ENCODE measurements at regions not wholly inside any gene's neighbourhood (a gene's known extent, or its start where the extent isn't known, plus 50 kb on each side); places are given as distances from the start of the nearest gene placed in this dataset.
"Not testable (repeated sequence)": the region's sequence is repeated elsewhere in the genome, so short reads cannot be mapped to it uniquely, and the experiment has no call there.

DNA sequence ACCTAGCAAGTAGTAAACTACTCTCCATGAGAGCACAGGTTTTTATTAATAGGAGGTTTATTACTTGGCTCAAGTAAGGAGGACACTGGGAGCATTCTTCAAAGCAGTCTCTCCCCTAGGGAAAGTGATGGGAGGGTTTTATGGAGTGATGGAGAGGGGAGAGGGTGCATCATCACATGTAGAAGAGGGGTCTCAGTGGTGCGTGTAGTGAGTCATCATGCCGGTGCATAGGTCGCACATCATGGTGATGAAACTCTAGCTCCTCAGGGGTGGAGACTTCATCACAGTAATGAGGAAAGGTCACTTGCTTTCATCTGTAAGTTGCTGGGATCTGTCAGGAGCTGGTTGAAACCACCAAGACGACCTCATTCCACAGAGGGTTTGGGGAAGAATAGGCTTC, 210.8 kb upstream of the UBL3 start:
- Mint-ChIP-seq H3K9me3 (ENCODE audit: unreplicated experiment) (no peaks in the 10 kb centered on the region), H3K4me3 (ENCODE audit: unreplicated experiment) (no peak overlapping the region), H3K36me3 (ENCODE audit: unreplicated experiment) (no peaks in the 10 kb centered on the region), H3K4me1 (ENCODE audit: unreplicated experiment) (no peaks in the 10 kb centered on the region), H3K27me3 (ENCODE audit: unreplicated experiment) (peaks cover 9% of the 10 kb centered on the region), H3K27ac (ENCODE audit: unreplicated experiment) (no peak overlapping the region)
- DNase-seq (ENCODE audit: extremely low spot score, unreplicated experiment) = no peak
- TF ChIP-seq, protein P1, sequence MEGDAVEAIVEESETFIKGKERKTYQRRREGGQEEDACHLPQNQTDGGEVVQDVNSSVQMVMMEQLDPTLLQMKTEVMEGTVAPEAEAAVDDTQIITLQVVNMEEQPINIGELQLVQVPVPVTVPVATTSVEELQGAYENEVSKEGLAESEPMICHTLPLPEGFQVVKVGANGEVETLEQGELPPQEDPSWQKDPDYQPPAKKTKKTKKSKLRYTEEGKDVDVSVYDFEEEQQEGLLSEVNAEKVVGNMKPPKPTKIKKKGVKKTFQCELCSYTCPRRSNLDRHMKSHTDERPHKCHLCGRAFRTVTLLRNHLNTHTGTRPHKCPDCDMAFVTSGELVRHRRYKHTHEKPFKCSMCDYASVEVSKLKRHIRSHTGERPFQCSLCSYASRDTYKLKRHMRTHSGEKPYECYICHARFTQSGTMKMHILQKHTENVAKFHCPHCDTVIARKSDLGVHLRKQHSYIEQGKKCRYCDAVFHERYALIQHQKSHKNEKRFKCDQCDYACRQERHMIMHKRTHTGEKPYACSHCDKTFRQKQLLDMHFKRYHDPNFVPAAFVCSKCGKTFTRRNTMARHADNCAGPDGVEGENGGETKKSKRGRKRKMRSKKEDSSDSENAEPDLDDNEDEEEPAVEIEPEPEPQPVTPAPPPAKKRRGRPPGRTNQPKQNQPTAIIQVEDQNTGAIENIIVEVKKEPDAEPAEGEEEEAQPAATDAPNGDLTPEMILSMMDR (IDR thresholded peaks at IDR 0.05) = no peak

GRCh38 chr13:30058429-30058828, 208.0 kb upstream of the UBL3 start:
- Mint-ChIP-seq H3K27ac (ENCODE audit: unreplicated experiment) (no peak overlapping the region), H3K36me3 (ENCODE audit: unreplicated experiment) (no peaks in the 10 kb centered on the region), H3K4me1 (ENCODE audit: unreplicated experiment) (no peaks in the 10 kb centered on the region), H3K4me3 (ENCODE audit: unreplicated experiment) (no peak overlapping the region), H3K27me3 (ENCODE audit: unreplicated experiment) (peaks cover 9% of the 10 kb centered on the region), H3K9me3 (ENCODE audit: unreplicated experiment) (no peaks in the 10 kb centered on the region)
- no peak for DNase-seq (ENCODE audit: extremely low spot score, unreplicated experiment)
- TF ChIP-seq, protein P1 (IDR thresholded peaks at IDR 0.05) = no peak

DNA sequence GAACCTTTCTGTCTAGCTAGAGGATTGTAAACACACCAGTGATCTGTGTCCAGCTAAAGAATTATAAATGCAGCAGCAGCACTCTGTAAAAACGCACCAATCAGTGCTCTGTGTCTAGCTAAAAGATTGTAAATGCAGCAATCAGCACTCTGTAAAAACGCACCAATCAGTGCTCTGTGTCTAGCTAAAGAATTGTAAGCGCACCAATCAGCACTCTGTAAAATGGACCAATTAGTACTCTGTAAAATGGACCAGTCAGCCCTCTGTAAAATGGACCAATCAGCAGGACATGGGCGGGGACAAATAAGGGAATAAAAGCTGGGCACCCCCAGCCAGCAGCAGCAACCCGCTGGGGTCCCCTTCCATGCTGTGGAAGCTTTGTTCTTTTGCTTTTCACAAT, 204.1 kb upstream of the UBL3 start:
- not testable (repeated sequence) for H3K36me3 Mint-ChIP-seq (ENCODE audit: unreplicated experiment); H3K4me3 Mint-ChIP-seq (ENCODE audit: unreplicated experiment)

DNA sequence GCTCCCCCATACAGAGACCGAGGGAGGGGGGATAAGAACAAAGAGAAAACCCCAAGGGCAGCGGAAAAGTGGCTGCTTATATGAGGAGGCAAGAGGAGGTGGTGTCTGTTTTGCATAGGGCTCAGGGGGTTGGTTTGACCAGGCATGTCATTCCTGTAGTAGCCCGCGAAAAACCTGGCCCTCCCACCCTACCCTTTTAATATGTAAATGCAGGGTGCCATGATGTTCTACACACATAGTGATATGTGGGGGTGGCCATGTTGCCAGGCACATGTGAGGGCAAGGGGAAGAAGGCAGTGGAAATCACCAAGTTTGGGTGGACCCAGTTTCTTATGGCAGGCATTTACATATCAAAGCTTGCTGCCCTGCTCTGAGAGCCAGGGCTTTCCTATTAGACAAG, 203.5 kb upstream of the UBL3 start:
- Mint-ChIP-seq H3K4me3 (ENCODE audit: unreplicated experiment) (no peak overlapping the region), H3K27ac (ENCODE audit: unreplicated experiment) (no peak overlapping the region), H3K27me3 (ENCODE audit: unreplicated experiment) (peaks cover 6% of the 10 kb centered on the region), H3K36me3 (ENCODE audit: unreplicated experiment) (no peaks in the 10 kb centered on the region), H3K9me3 (ENCODE audit: unreplicated experiment) (no peaks in the 10 kb centered on the region), H3K4me1 (ENCODE audit: unreplicated experiment) (no peaks in the 10 kb centered on the region)
- DNase-seq (ENCODE audit: extremely low spot score, unreplicated experiment) = no peak
- TF ChIP-seq, protein P1 (IDR thresholded peaks at IDR 0.05) = no peak

More for the DNA sequence above, 204.1 kb upstream of the UBL3 start:
- H3K9me3 Mint-ChIP-seq (ENCODE audit: unreplicated experiment); DNase-seq (ENCODE audit: extremely low spot score, unreplicated experiment); H3K27me3 Mint-ChIP-seq (ENCODE audit: unreplicated experiment); H3K4me1 Mint-ChIP-seq (ENCODE audit: unreplicated experiment); H3K27ac Mint-ChIP-seq (ENCODE audit: unreplicated experiment): not testable (repeated sequence)

DNA sequence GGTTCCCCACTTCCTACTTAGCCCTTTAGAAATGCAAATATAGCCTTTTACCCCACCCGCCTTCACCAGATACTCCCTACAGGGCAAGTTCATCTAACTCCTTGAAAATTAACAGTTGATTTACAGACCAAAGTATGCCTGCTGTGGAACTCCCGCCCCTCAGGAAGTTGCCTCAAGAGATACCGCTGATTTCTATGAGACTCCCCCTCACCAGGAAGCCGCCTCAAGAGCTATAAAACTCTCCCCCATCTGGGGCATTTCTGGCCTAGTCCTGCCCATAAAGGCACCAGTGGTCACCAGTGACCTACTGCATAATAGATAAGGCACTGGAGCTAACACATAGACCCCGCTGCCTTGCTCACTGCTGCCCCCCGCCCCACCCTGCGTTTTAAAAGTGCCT, 201.7 kb upstream of the UBL3 start:
- Mint-ChIP-seq H3K27ac (ENCODE audit: unreplicated experiment) (no peak overlapping the region), H3K27me3 (ENCODE audit: unreplicated experiment) (peaks cover 6% of the 10 kb centered on the region), H3K36me3 (ENCODE audit: unreplicated experiment) (no peaks in the 10 kb centered on the region), H3K4me3 (ENCODE audit: unreplicated experiment) (no peak overlapping the region), H3K4me1 (ENCODE audit: unreplicated experiment) (no peaks in the 10 kb centered on the region), H3K9me3 (ENCODE audit: unreplicated experiment) (no peaks in the 10 kb centered on the region)
- TF ChIP-seq, protein P1 (IDR thresholded peaks at IDR 0.05) = no peak
- DNase-seq (ENCODE audit: extremely low spot score, unreplicated experiment) = no peak

DNA sequence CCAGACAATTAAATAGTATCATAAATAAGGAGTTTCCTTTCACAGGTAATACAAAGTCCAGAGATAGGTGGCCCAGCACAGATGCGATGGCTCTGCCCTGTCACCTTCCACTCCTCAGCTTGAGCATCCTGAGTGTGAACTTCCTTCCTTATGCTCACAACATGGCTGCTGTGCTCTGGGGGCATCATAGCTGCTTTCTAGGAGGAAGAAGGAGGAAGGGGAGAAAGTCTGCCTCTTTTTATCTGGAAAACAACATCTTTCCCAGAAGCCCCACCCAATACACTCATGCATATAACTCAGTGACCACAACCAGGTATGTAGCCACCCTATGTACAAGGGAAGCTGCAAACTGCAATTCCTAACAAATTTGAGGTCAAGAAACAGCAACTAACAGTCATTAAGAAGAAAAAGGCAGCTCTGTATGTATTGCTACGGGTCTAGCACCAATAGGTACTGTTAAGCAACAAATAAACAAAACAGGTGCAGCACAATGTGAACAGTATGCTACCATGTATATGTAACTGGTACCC, 201.2 kb upstream of the UBL3 start:
- Mint-ChIP-seq H3K27ac (ENCODE audit: unreplicated experiment) (no peak overlapping the region), H3K27me3 (ENCODE audit: unreplicated experiment) (peaks cover 2% of the 10 kb centered on the region), H3K9me3 (ENCODE audit: unreplicated experiment) (no peaks in the 10 kb centered on the region), H3K4me3 (ENCODE audit: unreplicated experiment) (no peak overlapping the region), H3K36me3 (ENCODE audit: unreplicated experiment) (no peaks in the 10 kb centered on the region), H3K4me1 (ENCODE audit: unreplicated experiment) (no peaks in the 10 kb centered on the region)
- DNase-seq (ENCODE audit: extremely low spot score, unreplicated experiment) = no peak
- TF ChIP-seq, protein P1 (IDR thresholded peaks at IDR 0.05) = no peak

Measured in osteocyte (in vitro differentiated cells).